Mucosa of descending colon (tissue), 3 donors: ENCODE measurements at regions not wholly inside any gene's neighbourhood (a gene's known extent, or its start where the extent isn't known, plus 50 kb on each side); places are given as distances from the start of the nearest gene placed in this dataset.
A peak's percentile ranks its signal among the peaks of the same experiment; 100 is the strongest.

Experiments used
- ATAC-seq: fragments of 200-7000 bp; cut with Tn5 transposase; one replicate; pipeline ENCODE4 v1.9.1; 2020; ENCODE audit warnings: mild to moderate bottlenecking, moderate library complexity
- DNase-seq, 3 donors: peaks; one replicate each; pipeline ENCODE4 v3.0.0-alpha.2; 2020
- H3K36me3 ChIP-seq: fragments of 200-600 bp; one replicate; pipeline ENCODE4 v1.8.0; 2021; ENCODE audit warnings: low read depth, mild to moderate bottlenecking
- H3K4me1 ChIP-seq: fragments of 200-600 bp; one replicate; pipeline ENCODE4 v1.8.0; 2021; ENCODE audit warnings: low read depth, mild to moderate bottlenecking
- H3K4me3 ChIP-seq: fragments of 200-600 bp; one replicate; pipeline ENCODE4 v1.8.0; 2021; ENCODE audit warnings: mild to moderate bottlenecking
- H3K9me3 ChIP-seq: fragments of 200-600 bp; one replicate; pipeline ENCODE4 v1.8.0; 2021; ENCODE audit warnings: mild to moderate bottlenecking
- CTCF ChIP-seq: fragments of 200-600 bp; IDR thresholded peaks from one replicate; pipeline ENCODE4 v1.8.0; 2022; ENCODE audit warnings: antibody characterized with exemption, mild to moderate bottlenecking
- intact Hi-C, 2 donors: fragments of 100-400 bp; cut with DNase I in 1 of 2; cut with micrococcal nuclease in 1 of 2; formaldehyde crosslinking; loops; one replicate each; pipeline versions ENCODE4 v1.11.0 to v1.11.1; 2022; cut with DNase I, micrococcal nuclease
- donor health status: DM: no; HTN: no; CAD: no; lungs with moderate emphysema.
- donor health status: DM: no; HTN: no; CAD: no.
- donor health status: DM: no; HTN: yes; CAD: no.

GRCh38 chr17:64773836-64774761, 112.0 kb upstream of the SMURF2 start:
- H3K4me1 ChIP-seq, result peaks cover 25% of the 10 kb centered on the region
- no peak overlapping the region for H3K4me3 ChIP-seq
- no peaks in the 10 kb centered on the region for H3K9me3 ChIP-seq
- DNase-seq (peak; percentile 74 to 94 (median 88)), ATAC-seq (peak; percentile 82)
- no peaks in the 10 kb centered on the region for H3K36me3 ChIP-seq
- peak; percentile 21 for TF ChIP-seq CTCF
- intact Hi-C loops, result no loop called here

DNA sequence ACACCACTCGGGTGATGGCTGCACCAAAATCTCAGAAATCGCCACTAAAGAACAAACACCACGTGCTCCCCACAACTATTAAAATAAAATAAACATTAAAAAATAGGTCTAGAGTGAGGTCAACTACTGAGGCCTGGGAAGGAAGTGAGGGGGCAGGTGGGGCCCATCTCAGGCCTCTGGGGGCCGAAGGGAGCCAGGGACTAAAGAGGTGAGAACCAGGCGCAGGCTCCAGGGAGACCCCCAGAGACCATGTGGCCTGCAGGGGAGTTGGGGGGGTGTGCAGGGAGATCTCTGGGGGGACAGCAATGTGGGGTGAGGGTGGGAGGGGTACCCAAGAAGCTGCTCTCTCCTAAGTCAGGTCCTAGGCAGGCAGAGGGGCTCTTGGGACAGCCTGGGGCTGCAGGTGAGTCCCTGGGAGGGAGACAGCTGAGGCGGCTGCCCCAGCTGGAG, 111.3 kb upstream of the SMURF2 start:
- intact Hi-C loops, result no loop called here
- DNase-seq (peak in 1 of 3 donors; percentile 40), ATAC-seq (no peak)
- Histone ChIP-seq H3K4me3 (no peak overlapping the region), H3K36me3 (no peaks in the 10 kb centered on the region), H3K9me3 (no peaks in the 10 kb centered on the region), H3K4me1 (peaks cover 19% of the 10 kb centered on the region)
- no peak for TF ChIP-seq CTCF

DNA sequence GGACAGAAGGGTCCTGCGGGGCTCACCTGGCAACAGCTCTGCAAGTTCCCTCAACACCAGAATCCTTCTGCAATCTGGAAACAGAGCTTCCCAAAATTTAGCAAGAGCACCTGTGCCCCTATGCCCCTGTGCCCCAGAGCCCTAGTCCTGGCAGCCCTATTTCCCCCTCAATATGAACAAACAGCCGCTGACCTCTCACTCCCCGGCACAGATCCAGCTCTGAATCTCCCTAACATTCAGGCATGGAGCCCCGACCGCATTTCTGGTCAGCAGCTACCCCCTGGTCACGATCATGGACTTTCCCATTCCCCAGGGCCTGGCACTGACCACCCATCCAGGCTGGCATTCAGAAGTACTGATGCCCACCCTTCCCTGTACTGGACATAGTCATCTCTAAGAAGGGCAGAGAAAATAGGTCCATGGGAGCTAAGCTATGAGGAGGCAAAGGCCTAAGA, 110.8 kb upstream of the SMURF2 start:
- Histone ChIP-seq H3K36me3 (no peaks in the 10 kb centered on the region), H3K4me1 (peaks cover 15% of the 10 kb centered on the region), H3K4me3 (no peak overlapping the region), H3K9me3 (no peaks in the 10 kb centered on the region)
- ATAC-seq, result no peak
- TF ChIP-seq CTCF, result no peak
- DNase-seq, result peak in 1 of 3 donors; percentile 42
- intact Hi-C loops, result no loop called here

GRCh38 chr17:64771980-64772844, 110.1 kb upstream of the SMURF2 start:
- no peak for ATAC-seq
- Histone ChIP-seq H3K4me3 (no peak overlapping the region), H3K4me1 (peaks cover 15% of the 10 kb centered on the region), H3K9me3 (no peaks in the 10 kb centered on the region), H3K36me3 (no peaks in the 10 kb centered on the region)
- TF ChIP-seq CTCF, result no peak
- intact Hi-C loops, result no loop called here
- DNase-seq, result peak in 1 of 3 donors; percentile 48

DNA sequence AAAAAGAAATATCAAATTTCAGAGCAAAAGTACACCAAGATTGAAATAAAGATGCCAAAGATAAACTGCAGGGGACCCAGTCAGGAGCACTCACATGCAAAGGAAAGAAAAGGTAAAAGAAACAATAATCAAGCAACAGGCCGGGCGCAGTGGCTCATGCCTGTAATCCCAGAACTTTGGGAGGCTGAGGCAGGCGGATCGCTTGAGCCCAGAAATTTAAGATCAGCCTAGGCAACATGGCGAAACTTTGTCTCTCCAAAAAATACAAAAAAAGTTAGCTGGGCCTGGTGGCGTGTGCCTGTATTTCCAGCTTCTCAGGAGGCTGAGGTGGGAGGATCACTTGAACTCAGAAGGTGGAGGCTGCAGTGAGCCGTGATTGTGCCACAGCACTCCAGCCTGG, 107.6 kb upstream of the SMURF2 start:
- intact Hi-C loops, result no loop called here
- Histone ChIP-seq H3K9me3 (no peaks in the 10 kb centered on the region), H3K4me1 (peaks cover 7% of the 10 kb centered on the region), H3K36me3 (no peaks in the 10 kb centered on the region), H3K4me3 (no peak overlapping the region)
- no peak for DNase-seq
- TF ChIP-seq CTCF, result no peak
- no peak for ATAC-seq
